HuH-7 (cell line): ENCODE measurements at regions not wholly inside any gene's neighbourhood (a gene's known extent, or its start where the extent isn't known, plus 50 kb on each side); places are given as distances from the start of the nearest gene placed in this dataset.
A peak's percentile ranks its signal among the peaks of the same experiment; 100 is the strongest.

Source experiments
- DNase-seq: peaks from one replicate; pipeline ENCODE4 v3.0.0; 2011; ENCODE audit warnings: low spot score

GRCh38 chr1:37391211-37392011, 83.0 kb upstream of the ZC3H12A start:
- DNase-seq, result no peak

DNA sequence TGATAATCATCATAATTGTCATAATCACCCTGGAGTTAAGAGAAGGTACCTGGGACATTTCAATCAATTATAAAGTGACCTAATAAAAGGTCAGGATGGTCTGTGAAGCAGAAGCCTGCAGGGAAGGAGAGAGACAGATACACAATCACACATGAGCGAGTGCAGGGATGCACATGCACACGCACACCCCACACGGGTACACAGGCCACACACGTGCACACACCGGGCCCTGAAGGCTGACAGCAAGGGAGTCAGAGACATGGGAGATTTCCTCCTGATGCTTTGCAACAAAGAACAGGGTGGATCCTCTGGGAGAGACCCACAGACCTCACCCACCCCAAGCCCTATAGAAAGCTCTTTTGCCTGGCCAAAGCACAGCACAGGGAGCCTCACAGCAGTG, 82.3 kb upstream of the ZC3H12A start:
- no peak for DNase-seq

DNA sequence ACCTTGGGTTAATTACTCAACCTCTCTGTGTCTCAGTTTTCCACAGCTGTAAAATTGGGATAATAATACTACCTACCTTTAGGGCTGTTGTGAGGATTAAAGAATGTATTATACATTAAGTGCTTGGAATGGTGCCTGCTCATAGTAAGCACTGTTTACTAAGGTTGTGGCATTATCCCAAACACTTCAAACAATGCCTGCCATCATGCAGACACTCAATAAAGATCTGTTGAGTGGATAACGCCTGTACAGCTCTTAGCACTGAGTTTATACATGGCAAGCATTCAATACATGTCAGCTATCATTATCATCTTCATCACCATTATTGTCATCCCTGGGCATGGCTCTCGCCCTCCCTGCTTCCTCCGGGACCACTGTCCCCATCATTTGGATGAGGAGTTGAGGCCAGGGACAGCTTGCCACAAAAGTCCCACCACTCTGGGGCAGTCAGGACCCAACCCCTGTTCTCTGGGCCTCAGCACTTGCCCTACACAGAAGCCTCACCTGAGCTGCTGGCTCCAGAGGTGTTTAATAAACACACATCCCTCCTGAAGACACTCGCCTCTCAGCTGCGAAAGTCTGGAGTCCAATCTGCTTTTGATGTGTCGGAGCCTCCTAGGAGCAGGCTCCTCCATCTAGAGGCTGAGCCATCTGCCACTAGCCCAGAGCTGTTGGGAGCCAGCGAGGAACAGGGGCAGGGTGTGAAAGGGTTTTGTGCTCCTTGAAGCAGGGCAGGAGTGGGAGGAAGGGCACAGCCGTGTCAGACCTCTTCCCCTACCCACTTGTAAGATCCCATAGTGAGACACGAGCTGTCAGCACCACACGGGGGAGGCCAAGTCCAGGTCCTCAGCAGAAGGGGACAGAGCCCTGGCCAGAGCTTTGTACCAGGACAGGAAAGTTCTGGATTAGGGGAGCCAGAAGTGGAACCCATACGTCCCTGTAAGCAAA, 80.9 kb upstream of the ZC3H12A start:
- no peak for DNase-seq

- no peak for DNase-seq
Measured at GRCh38 chr1:37394574-37395464, 79.6 kb upstream of the ZC3H12A start.

GRCh38 chr1:37398096-37398495, 76.3 kb upstream of the ZC3H12A start:
- DNase-seq, result no peak

- no peak for DNase-seq
Measured at GRCh38 chr1:37399205-37399604, 75.2 kb upstream of the ZC3H12A start.

GRCh38 chr1:37399830-37400464, 74.4 kb upstream of the ZC3H12A start:
- DNase-seq, result no peak

DNA sequence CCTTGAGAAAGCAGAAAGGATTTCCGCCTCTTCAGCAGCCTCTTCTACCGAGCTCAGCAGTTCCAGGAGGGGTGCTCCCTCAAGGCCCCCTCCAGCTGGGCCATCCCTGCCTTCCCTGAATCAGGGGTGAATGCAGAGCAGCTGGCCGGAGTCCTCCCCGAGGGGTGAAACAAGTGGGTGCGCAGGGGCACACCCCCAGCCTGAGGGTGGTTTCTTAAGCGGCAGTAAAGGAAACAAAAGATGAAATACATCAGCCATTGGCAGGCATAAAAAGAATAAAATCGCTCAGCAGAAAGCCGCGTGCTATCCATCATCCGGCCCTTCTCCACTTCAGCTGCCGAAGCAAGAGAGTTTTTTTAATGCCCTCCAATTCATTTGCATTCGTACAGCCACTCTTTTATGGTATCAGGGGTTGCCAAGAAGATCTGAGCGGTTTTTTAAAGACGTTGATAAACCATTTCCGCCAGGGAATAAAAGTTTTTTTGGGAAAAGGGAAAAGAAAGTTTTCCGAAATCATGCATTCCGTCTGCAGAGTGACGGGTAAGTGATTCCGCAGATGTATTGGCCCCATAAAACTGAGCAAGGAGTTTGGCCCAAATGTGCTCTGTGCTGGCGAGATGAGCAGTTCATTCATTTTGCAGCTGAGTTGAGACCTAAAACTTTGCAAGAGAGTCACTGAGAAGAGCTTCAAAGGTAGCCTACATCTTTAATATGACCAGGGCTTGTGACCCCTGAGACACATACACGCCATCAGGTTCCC, 73.7 kb upstream of the ZC3H12A start:
- no peak for DNase-seq

GRCh38 chr1:37403166-37403565, 71.2 kb upstream of the ZC3H12A start:
- no peak for DNase-seq

GRCh38 chr1:37404711-37405110, 69.7 kb upstream of the ZC3H12A start:
- no peak for DNase-seq

- no peak for DNase-seq
Measured at GRCh38 chr1:37410105-37410504, 64.3 kb upstream of the ZC3H12A start.

DNA sequence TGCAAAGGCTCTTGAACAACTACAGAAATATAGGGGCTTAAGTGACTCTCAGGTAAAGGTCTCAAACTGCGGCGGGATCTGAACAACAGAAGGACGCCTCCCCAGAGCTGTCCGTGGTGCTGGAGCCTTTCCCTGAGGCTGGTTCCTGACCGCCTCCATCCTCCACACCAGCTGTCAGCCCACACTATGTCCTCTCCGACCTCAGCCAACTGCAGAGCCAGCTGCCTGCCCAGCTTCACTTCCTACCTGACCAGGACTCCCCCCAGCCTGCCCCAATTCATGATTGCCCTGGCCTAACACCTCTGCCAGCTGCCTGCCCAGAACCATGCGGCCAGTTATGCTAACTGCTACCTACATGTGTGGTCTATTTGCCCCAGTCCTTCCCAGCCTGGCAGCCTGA, 63.6 kb upstream of the ZC3H12A start:
- DNase-seq, result peak; percentile 45

DNA sequence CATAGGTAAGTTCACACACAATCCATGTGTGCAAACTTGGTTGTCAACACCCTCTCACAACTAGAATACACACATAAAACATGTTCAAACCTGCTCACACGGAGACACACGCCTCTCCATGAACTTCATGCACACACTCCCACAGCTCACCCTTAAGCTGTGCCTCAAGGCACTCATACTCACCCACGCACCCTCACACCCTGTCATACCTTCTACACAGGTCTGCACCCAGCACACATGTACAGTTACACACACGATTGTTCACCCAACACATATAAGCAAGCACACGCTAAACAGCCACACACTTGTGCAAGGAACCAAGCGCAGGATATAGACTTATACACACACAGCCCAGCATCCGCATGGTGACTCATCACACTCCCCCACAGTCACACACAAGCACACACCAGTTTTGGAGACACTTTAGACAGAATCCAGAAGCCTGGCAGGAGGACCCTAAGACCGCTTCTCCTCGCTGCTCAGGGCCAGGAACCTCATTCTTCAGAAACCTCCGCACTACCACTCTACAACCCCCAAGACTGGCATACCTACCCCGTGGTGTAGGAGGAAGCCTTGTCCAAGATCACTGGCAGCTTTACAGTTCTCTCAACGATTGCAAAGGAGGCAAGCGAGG, 58.7 kb upstream of the ZC3H12A start:
- no peak for DNase-seq

DNA sequence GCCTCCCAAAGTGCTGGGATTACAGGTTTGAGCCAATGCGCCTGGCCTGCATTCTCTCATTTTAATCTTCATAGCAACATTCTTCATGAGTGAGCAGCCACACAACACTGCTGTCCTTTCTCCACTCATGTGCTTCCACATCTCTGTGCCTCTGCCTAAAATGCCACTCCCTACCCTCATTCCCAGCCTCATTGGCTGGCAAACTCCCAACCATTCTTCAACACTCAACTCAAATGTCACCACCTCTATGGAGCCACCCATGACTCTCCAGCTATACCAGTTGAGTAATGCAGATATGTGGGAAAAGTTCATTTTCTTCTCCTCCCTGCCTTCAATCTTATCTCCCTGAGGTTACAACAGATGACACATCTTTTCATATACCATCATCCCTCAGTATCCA, 53.9 kb upstream of the ZC3H12A start:
- DNase-seq, result no peak

- DNase-seq, result no peak
Measured at GRCh38 chr1:37423810-37424209, 50.6 kb upstream of the ZC3H12A start.

DNA sequence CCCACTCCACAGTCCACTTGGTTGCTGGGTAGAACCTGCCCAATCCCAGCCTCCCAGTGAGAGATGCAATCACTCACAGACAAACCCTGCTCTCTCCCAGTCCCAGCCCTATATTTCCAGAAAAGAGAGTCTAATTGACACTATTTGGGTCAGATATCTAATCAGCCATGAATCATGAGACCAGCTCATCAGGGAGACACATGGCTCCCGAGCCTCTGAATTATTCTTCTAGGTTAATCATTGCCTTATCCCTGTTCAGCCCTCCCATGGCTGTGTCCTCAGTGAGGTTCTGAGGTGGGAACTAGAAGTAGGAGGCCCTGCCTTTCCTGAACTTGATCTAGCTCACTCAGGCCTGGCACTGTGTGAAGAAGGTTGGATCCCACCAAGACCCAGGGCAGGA, 49.9 kb upstream of the ZC3H12A start:
- DNase-seq, result no peak
